Thyroid gland (tissue), 4 donors: ENCODE measurements at regions not wholly inside any gene's neighbourhood (a gene's known extent, or its start where the extent isn't known, plus 50 kb on each side); places are given as distances from the start of the nearest gene placed in this dataset.

Experiments
- POLR2A ChIP-seq, 2 donors: fragments of 450-650 bp; IDR thresholded peaks; one replicate each; pipeline ENCODE4 v1.6.1; 2017; ENCODE audit warnings: antibody characterized with exemption in 2 of 2, mild to moderate bottlenecking in 2 of 2, moderate library complexity in 1 of 2
- TF ChIP-seq, protein P1 (sequence below), 6 experiments: fragments of 200-600 bp in 3 of 6; fragments of 450-650 bp in 3 of 6; sonication (generic) in 3 of 6; IDR thresholded peaks; one replicate each; pipeline ENCODE4 v1.5.1; 2016 to 2019; ENCODE audit warnings: antibody characterized with exemption in 6 of 6, mild to moderate bottlenecking in 2 of 6, inconsistent platforms in 1 of 6, moderate library complexity in 1 of 6

DNA sequence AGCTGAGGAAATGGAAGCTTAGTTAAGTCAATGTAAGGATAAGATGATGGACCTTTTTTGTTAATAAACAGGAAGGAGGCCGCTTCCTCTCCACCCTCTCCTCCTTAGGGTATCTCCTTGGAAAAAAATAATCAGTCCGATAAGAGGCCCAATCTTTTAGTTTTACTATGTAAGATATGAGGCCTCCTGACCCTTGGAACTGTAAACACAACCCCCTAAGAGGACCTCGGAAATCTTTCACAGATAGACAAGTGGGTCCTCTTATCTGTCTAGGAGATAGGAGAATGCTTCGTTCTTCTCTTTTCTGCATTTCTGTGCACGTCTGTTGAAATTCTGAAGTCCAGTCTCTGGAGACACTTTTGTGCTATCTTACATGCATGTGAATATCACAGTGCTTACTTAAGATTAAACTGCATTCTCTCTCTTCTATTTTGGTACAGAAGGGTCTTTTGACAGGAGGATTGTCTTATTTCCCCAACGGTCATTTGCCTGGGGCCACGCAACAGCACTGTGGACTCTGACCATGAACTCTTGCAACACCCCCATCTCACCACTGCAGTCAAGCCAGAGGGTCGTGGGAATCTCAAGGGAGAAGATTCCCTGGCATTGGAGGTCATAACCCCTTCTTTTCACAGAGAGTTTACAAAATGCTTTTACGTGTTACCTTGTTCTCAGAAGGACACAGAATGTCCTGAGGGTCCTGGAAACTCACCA is 313.0 kb upstream of the RTL1 start:
- TF ChIP-seq, protein P1, sequence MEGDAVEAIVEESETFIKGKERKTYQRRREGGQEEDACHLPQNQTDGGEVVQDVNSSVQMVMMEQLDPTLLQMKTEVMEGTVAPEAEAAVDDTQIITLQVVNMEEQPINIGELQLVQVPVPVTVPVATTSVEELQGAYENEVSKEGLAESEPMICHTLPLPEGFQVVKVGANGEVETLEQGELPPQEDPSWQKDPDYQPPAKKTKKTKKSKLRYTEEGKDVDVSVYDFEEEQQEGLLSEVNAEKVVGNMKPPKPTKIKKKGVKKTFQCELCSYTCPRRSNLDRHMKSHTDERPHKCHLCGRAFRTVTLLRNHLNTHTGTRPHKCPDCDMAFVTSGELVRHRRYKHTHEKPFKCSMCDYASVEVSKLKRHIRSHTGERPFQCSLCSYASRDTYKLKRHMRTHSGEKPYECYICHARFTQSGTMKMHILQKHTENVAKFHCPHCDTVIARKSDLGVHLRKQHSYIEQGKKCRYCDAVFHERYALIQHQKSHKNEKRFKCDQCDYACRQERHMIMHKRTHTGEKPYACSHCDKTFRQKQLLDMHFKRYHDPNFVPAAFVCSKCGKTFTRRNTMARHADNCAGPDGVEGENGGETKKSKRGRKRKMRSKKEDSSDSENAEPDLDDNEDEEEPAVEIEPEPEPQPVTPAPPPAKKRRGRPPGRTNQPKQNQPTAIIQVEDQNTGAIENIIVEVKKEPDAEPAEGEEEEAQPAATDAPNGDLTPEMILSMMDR (IDR thresholded peaks at IDR 0.05): no peak
- no peak for TF ChIP-seq POLR2A (IDR thresholded peaks at IDR 0.05)
